ENCODE measurements at regions not wholly inside any gene's neighbourhood (a gene's known extent, or its start where the extent isn't known, plus 50 kb on each side); places are given as distances from the start of the nearest gene placed in this dataset.

- Histone ChIP-seq H2BK15ac (ENCODE audit: low read length) (no peak overlapping the region; the same call in 1 of the 2 replicates), H3K56ac (replicated peaks; ENCODE audit: insufficient read length, low read depth, low read length) (no peak overlapping the region), H3K36me3 (ENCODE audit: control insufficient read depth in 2 of 4, insufficient read depth in 4 of 4, low read length in 3 of 4) (no peaks in the 10 kb centered on the region), H4K8ac (ENCODE audit: extremely low read depth, insufficient read depth, low read length) (no peak overlapping the region), H3K23ac (ENCODE audit: insufficient read length) (no peak overlapping the region), H4K20me1 (replicated peaks in 1 of 2; ENCODE audit: control insufficient read depth in 1 of 2, insufficient read depth in 2 of 2, low read length in 2 of 2) (peaks cover 0 to 3% of the 10 kb centered on the region in 2 experiments), H3K18ac (ENCODE audit: extremely low read depth, low read length) (no peak overlapping the region), H2AFZ (ENCODE audit: low read length) (no peak overlapping the region), H3K4me2 (ENCODE audit: insufficient read depth in 1 of 2, low read depth in 2 of 2, low read length in 2 of 2) (no peak overlapping the region), H2BK120ac (replicated peaks; ENCODE audit: low read depth, low read length) (no peak overlapping the region), H3K4ac (replicated peaks; ENCODE audit: insufficient read length, low read depth, low read length) (no peak overlapping the region), H3K79me1 (ENCODE audit: low read depth, low read length) (no peaks in the 10 kb centered on the region; the same call in 1 of the 2 replicates), H3K9ac (replicated peaks in 1 of 4; ENCODE audit: extremely low read depth in 1 of 4, low read depth in 3 of 4, low read length in 3 of 4) (no peak overlapping the region), H2BK20ac (ENCODE audit: low read length) (no peak overlapping the region), H2BK5ac (ENCODE audit: low read depth, low read length) (no peak overlapping the region), H3K27ac (ENCODE audit: low read depth, low read length) (no peak overlapping the region), H3K27me3 (replicated peaks in 1 of 4; ENCODE audit: control insufficient read depth in 3 of 4, extremely low read depth in 1 of 4, insufficient read depth in 3 of 4, low read length in 3 of 4) (no peaks in the 10 kb centered on the region), H4K91ac (replicated peaks; ENCODE audit: insufficient read length, low read length) (no peak overlapping the region), H2BK12ac (ENCODE audit: low read depth, low read length) (peak overlapping the region; percentile 45; the same call in 1 of the 2 replicates), H3K23me2 (ENCODE audit: low read depth, low read length) (no peaks in the 10 kb centered on the region), H2AK5ac (ENCODE audit: low read depth, low read length) (no peak overlapping the region), H3K14ac (ENCODE audit: insufficient read length) (no peak overlapping the region), H3K4me3 (ENCODE audit: extremely low read depth in 1 of 4, insufficient read depth in 2 of 4, low read depth in 3 of 4, low read length in 4 of 4) (no peak overlapping the region), H3K79me2 (ENCODE audit: control insufficient read depth in 1 of 2, insufficient read depth in 2 of 2, low read length in 2 of 2) (no peaks in the 10 kb centered on the region), H3K9me3 (ENCODE audit: insufficient read depth in 2 of 2, low read depth in 1 of 2, low read length in 1 of 2) (no peaks in the 10 kb centered on the region), H4K5ac (ENCODE audit: insufficient read length, low read depth, low read length) (no peak overlapping the region), H3K4me1 (replicated peaks in 1 of 4; ENCODE audit: control insufficient read depth in 3 of 4, insufficient read depth in 4 of 4, low read length in 3 of 4) (peaks cover 0 to 8% (median 2%) of the 10 kb centered on the region in 4 experiments; a peak in 6 of 7 replicates)
- CTCF ChIA-PET (ENCODE audit: partially characterized antibody), result interaction anchor here (0.9 to 4.2 kb wide), 14 partner anchors 7 to 231 kb away, joined by 3 to 36 read pairs (median 6); no protein-coding TSS in a partner anchor
- DNase-seq (ENCODE audit: low read depth in 1 of 2, low spot score in 2 of 2) (no peak), FAIRE-seq (no peak)
- POLR2A ChIA-PET (ENCODE audit: partially characterized antibody), result interaction anchor here (0.6 to 1.4 kb wide), 4 partner anchors 9 to 140 kb away, joined by 3 to 4 read pairs (median 4); no protein-coding TSS in a partner anchor
- WGBS, 2 experiments (ENCODE audit: extremely low coverage in 1 of 2, insufficient coverage in 1 of 2, insufficient read length in 1 of 2, insufficient replicate concordance in 2 of 2, low coverage in 1 of 2, low lambda C conversion rate in 2 of 2, missing lambda C conversion rate in 1 of 2), result 90% methylated on average over 6 of the region's 6 CpGs; no CpG with 5 or more reads in 1 of the 2 experiments
- TF ChIP-seq SAP30 (IDR thresholded peaks at IDR 0.05; ENCODE audit: insufficient read depth, insufficient replicate concordance, low read length) (no peak), POU5F1 (IDR thresholded peaks at IDR 0.05; ENCODE audit: low read depth, low read length) (no peak), BACH1 (IDR thresholded peaks at IDR 0.05; ENCODE audit: low read length) (no peak), SUZ12 (IDR thresholded peaks at IDR 0.05; ENCODE audit: low read length) (no peak)
These were observed 101.6 kb downstream of the SLC25A47 start for GRCh38 chr14:100424504-100425428.

Data from H1 (cell line).